HG03432 (cell line): ENCODE measurements at regions not wholly inside any gene's neighbourhood (a gene's known extent, or its start where the extent isn't known, plus 50 kb on each side); places are given as distances from the start of the nearest gene placed in this dataset.
"Not testable (repeated sequence)": the region's sequence is repeated elsewhere in the genome, so short reads cannot be mapped to it uniquely, and the experiment has no call there.

Experiments used
- ATAC-seq: cut with Tn5 transposase; IDR thresholded peaks from one replicate; pipeline ENCODE4 v1.9.1; 2021; ENCODE audit warnings: mild to moderate bottlenecking, moderate library complexity; ENCODE audit not compliant: unreplicated experiment

GRCh38 chr13:42373048-42373812 is 101.3 kb downstream of the AKAP11 start:
- ATAC-seq, result no peak

- no peak for ATAC-seq
Measured at GRCh38 chr13:42375663-42376062, 103.7 kb downstream of the AKAP11 start.

- peak; percentile 84 for ATAC-seq
Measured at GRCh38 chr13:42377640-42378382, 105.9 kb downstream of the AKAP11 start.

GRCh38 chr13:42378383-42378780 is 106.4 kb downstream of the AKAP11 start:
- ATAC-seq, result peak; percentile 31

- ATAC-seq, result no peak
Measured at GRCh38 chr13:42379241-42379640, 107.3 kb downstream of the AKAP11 start.

- peak; percentile 50 for ATAC-seq
Measured at GRCh38 chr13:42380420-42381164, 108.6 kb downstream of the AKAP11 start.

- ATAC-seq, result no peak
Measured at GRCh38 chr13:42381165-42381425, 109.1 kb downstream of the AKAP11 start.

- not testable (repeated sequence) for ATAC-seq
Measured at GRCh38 chr13:42381426-42381825, 109.5 kb downstream of the AKAP11 start.

- no peak for ATAC-seq
Measured at GRCh38 chr13:42383025-42383424, 111.1 kb downstream of the AKAP11 start.

- ATAC-seq, result no peak
Measured at GRCh38 chr13:42384265-42384664, 112.3 kb downstream of the AKAP11 start.

GRCh38 chr13:42388326-42388725 is 116.4 kb downstream of the AKAP11 start:
- no peak for ATAC-seq

GRCh38 chr13:42389041-42389440 is 117.1 kb downstream of the AKAP11 start:
- no peak for ATAC-seq

- no peak for ATAC-seq
Measured at GRCh38 chr13:42392180-42392579, 120.2 kb downstream of the AKAP11 start.

GRCh38 chr13:42392716-42393572 is 121.0 kb downstream of the AKAP11 start:
- no peak for ATAC-seq

GRCh38 chr13:42393573-42394360 is 121.8 kb downstream of the AKAP11 start:
- ATAC-seq, result no peak

- ATAC-seq, result no peak
Measured at GRCh38 chr13:42394361-42394708, 122.4 kb downstream of the AKAP11 start.

- no peak for ATAC-seq
Measured at GRCh38 chr13:42394711-42395085, 122.7 kb downstream of the AKAP11 start.

GRCh38 chr13:42395086-42395821 is 123.3 kb downstream of the AKAP11 start:
- ATAC-seq, result no peak

GRCh38 chr13:42396501-42396900 is 124.5 kb downstream of the AKAP11 start:
- ATAC-seq, result no peak
